ENCODE measurements at regions not wholly inside any gene's neighbourhood (a gene's known extent, or its start where the extent isn't known, plus 50 kb on each side); places are given as distances from the start of the nearest gene placed in this dataset.

- 55 to 56% methylated on average over 7 of the region's 7 CpGs for WGBS, 2 donors
- Histone ChIP-seq H3K9me3 (no peaks in the 10 kb centered on the region), H3K27me3 (no peaks in the 10 kb centered on the region), H3K27ac (peak overlapping the region in 1 of 10 donors; percentile 5), H3K4me3 (no peak overlapping the region), H3K36me3 (no peaks in the 10 kb centered on the region), H3K4me1 (peaks cover 0 to 17% (median 0%) of the 10 kb centered on the region in 9 donors)
- DNase-seq (no peak), ATAC-seq (peak in 1 of 8 donors; percentile 62)
- TF ChIP-seq CTCF (IDR thresholded peaks at IDR 0.05), result no peak
- intact Hi-C loops (cut with DNase I), result loop anchor here in 9 of 10 donors (5.0 to 10.0 kb wide), 7 partner anchors 179 to 1018 kb away; no protein-coding TSS in a partner anchor
These were observed 125.7 kb upstream of the RND3 start for GRCh38 chr2:150612957-150613710.

- ATAC-seq (peak in 1 of 8 donors; percentile 57), DNase-seq (no peak)
- Histone ChIP-seq H3K27me3 (no peaks in the 10 kb centered on the region), H3K4me3 (no peak overlapping the region), H3K9me3 (no peaks in the 10 kb centered on the region), H3K27ac (no peak overlapping the region), H3K36me3 (no peaks in the 10 kb centered on the region), H3K4me1 (peaks cover 0 to 17% (median 0%) of the 10 kb centered on the region in 9 donors)
- intact Hi-C loops (cut with DNase I), result loop anchor here in 9 of 10 donors (2.0 to 10.0 kb wide), 8 partner anchors 182 to 1016 kb away; no protein-coding TSS in a partner anchor
- peak; percentile 24 to 63 (median 49) for TF ChIP-seq CTCF (IDR thresholded peaks at IDR 0.05)
- WGBS, 2 donors, result 54 to 64% methylated on average over 6 of the region's 6 CpGs
These were observed 123.3 kb upstream of the RND3 start for GRCh38 chr2:150610670-150611279.

GRCh38 chr2:150609831-150610582, 122.5 kb upstream of the RND3 start:
- TF ChIP-seq CTCF (IDR thresholded peaks at IDR 0.05), result no peak
- 87 to 91% methylated on average over 4 of the region's 4 CpGs for WGBS, 2 donors
- Histone ChIP-seq H3K9me3 (no peaks in the 10 kb centered on the region), H3K27me3 (no peaks in the 10 kb centered on the region), H3K4me3 (no peak overlapping the region), H3K4me1 (peaks cover 0 to 17% (median 0%) of the 10 kb centered on the region in 9 donors), H3K36me3 (no peaks in the 10 kb centered on the region), H3K27ac (no peak overlapping the region)
- DNase-seq (no peak), ATAC-seq (no peak)
- intact Hi-C loops (cut with DNase I), result loop anchor here in 9 of 10 donors (2.0 to 10.0 kb wide), 11 partner anchors 85 to 1015 kb away; no protein-coding TSS in a partner anchor

- Histone ChIP-seq H3K4me1 (peaks cover 0 to 10% (median 0%) of the 10 kb centered on the region in 9 donors), H3K4me3 (no peak overlapping the region), H3K27ac (no peak overlapping the region), H3K27me3 (no peaks in the 10 kb centered on the region), H3K9me3 (no peaks in the 10 kb centered on the region), H3K36me3 (no peaks in the 10 kb centered on the region)
- WGBS, 2 donors, result 81 to 82% methylated on average over 1 of the region's 1 CpG
- intact Hi-C loops (cut with DNase I), result loop anchor here in 3 of 10 donors (5.0 to 10.0 kb wide), 3 partner anchors 84 to 306 kb away; no protein-coding TSS in a partner anchor
- ATAC-seq (no peak), DNase-seq (no peak)
- TF ChIP-seq CTCF (IDR thresholded peaks at IDR 0.05), result no peak
These were observed 120.9 kb upstream of the RND3 start for GRCh38 chr2:150608341-150608740.

Data from heart right ventricle (tissue), 16 donors.